ENCODE measurements at regions not wholly inside any gene's neighbourhood (a gene's known extent, or its start where the extent isn't known, plus 50 kb on each side); places are given as distances from the start of the nearest gene placed in this dataset.

DNA sequence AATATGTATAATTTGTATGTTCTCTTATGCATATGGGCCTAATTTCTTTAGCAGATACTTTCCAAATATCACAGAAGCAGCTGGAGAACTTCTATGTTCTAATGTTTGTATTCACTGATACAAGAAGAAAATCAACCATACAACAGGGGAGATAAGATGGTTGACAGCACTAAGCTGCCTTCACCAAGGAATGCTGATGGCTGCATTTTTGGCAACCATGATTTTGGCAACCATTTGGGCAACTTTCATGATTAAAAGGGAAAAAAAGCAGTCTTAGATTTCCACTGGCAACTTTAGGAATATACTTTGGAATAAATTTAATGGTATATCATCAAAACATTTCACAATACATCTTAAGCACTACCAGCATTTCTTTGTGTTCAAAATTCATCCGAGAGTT, 740.3 kb upstream of the CDH6 start (continued):
- no peak for TF ChIP-seq CHD7 (IDR thresholded peaks at IDR 0.05; ENCODE audit: insufficient replicate concordance, low read length)
- TF ChIP-seq PHF8 (conservative IDR thresholded peaks at IDR 0.05; ENCODE audit: low read depth, low read length), result no peak
- no peak for TF ChIP-seq CHD1 (IDR thresholded peaks at IDR 0.05; ENCODE audit: low read depth, low read length)
- TF ChIP-seq CHD2 (IDR thresholded peaks at IDR 0.05; ENCODE audit: low read length), result no peak
- no peak for TF ChIP-seq ATF2 (IDR thresholded peaks at IDR 0.05; ENCODE audit: low read length)
- no peak for TF ChIP-seq SUZ12 (IDR thresholded peaks at IDR 0.05; ENCODE audit: low read length)
- TF ChIP-seq POU5F1 (IDR thresholded peaks at IDR 0.05; ENCODE audit: low read depth, low read length), result no peak
- TF ChIP-seq, protein P1, sequence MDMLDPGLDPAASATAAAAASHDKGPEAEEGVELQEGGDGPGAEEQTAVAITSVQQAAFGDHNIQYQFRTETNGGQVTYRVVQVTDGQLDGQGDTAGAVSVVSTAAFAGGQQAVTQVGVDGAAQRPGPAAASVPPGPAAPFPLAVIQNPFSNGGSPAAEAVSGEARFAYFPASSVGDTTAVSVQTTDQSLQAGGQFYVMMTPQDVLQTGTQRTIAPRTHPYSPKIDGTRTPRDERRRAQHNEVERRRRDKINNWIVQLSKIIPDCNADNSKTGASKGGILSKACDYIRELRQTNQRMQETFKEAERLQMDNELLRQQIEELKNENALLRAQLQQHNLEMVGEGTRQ (IDR thresholded peaks at IDR 0.05; ENCODE audit: low read length), result no peak
- no peak for TF ChIP-seq KDM4A (IDR thresholded peaks at IDR 0.05; ENCODE audit: low read depth, low read length, severe bottlenecking)

Data from H1 (cell line).